ENCODE measurements at regions not wholly inside any gene's neighbourhood (a gene's known extent, or its start where the extent isn't known, plus 50 kb on each side); places are given as distances from the start of the nearest gene placed in this dataset.

DNA sequence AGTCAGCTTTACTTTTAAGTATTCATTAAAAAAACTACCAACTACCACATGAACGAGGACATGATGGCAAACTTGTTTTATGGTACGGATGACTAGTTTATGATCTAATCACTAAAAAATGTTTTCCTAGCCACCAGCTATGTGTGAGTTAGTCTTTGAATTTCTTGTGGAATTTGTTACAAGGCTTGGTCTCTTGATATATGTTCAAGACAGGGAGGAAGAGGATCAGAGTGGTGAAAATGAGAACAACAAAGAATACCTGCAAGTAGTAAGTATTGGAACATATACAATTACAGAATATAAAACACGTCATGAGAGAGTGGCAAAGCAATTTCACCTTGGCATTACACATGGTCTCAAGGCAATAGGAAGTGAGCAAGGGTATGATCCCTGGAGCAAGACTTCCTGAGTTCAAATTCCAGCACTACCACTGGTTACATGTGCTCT, 548.6 kb upstream of the TLE4 start:
- no peak overlapping the region for H2AFZ ChIP-seq (ENCODE audit: low read depth, low read length, severe bottlenecking)
- H3K27me3 ChIP-seq (ENCODE audit: low read length) = no peaks in the 10 kb centered on the region
- H3F3A ChIP-seq (ENCODE audit: insufficient read depth) = no peaks in the 10 kb centered on the region
- no peak overlapping the region for H3K4me2 ChIP-seq (ENCODE audit: low read depth, low read length, poor library complexity, severe bottlenecking)
- H3K9ac ChIP-seq (ENCODE audit: low read length) = no peak overlapping the region
- H3K79me2 ChIP-seq (ENCODE audit: insufficient read depth, low read length) = no peaks in the 10 kb centered on the region
- no peaks in the 10 kb centered on the region for H4K20me1 ChIP-seq (ENCODE audit: low read depth, low read length)
- no peak overlapping the region for H3K27ac ChIP-seq (ENCODE audit: low read depth, low read length)
- no peaks in the 10 kb centered on the region for H3K9me3 ChIP-seq (ENCODE audit: insufficient read depth, low read length)
- no peaks in the 10 kb centered on the region for H3K36me3 ChIP-seq (ENCODE audit: low read length)
- TF ChIP-seq CTCF (IDR thresholded peaks at IDR 0.05; ENCODE audit: insufficient read depth, low read length, poor library complexity, severe bottlenecking) = no peak
- no peak for TF ChIP-seq EZH2phosphoT487 (conservative IDR thresholded peaks at IDR 0.05; ENCODE audit: low read length)
- H3K4me3 ChIP-seq (ENCODE audit: insufficient read depth, low read length, poor library complexity, severe bottlenecking) = no peak overlapping the region
- no peaks in the 10 kb centered on the region for H3K9me2 ChIP-seq (replicated peaks; ENCODE audit: insufficient read depth, low read length)

DNA sequence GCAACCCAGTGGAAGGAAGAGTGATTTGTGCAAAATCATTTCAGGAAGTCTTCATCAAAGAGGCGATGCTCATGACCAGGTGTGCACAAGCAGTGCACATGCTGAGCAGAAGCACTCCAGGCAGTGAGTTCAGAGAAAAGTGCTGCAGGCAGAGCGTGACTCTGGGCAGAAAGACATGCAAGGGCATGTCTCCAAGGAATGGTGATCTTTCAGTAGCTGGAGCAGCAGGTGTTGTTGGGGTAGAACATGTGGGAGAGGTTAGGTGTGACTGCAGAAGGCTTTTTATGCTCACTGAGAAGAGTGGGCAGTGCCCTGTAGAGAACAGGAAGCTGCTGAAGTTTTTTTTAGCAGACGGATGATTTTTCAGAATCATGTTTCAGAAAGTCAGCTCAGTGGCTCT, 545.4 kb upstream of the TLE4 start:
- no peaks in the 10 kb centered on the region for H3K9me2 ChIP-seq (replicated peaks; ENCODE audit: insufficient read depth, low read length)
- no peaks in the 10 kb centered on the region for H3K9me3 ChIP-seq (ENCODE audit: insufficient read depth, low read length)
- no peaks in the 10 kb centered on the region for H3K36me3 ChIP-seq (ENCODE audit: low read length)
- TF ChIP-seq CTCF (IDR thresholded peaks at IDR 0.05; ENCODE audit: insufficient read depth, low read length, poor library complexity, severe bottlenecking) = no peak
- TF ChIP-seq EZH2phosphoT487 (conservative IDR thresholded peaks at IDR 0.05; ENCODE audit: low read length) = no peak
- H3K27me3 ChIP-seq (ENCODE audit: low read length) = no peaks in the 10 kb centered on the region
- no peak overlapping the region for H3K27ac ChIP-seq (ENCODE audit: low read depth, low read length)
- H4K20me1 ChIP-seq (ENCODE audit: low read depth, low read length) = no peaks in the 10 kb centered on the region
- no peaks in the 10 kb centered on the region for H3F3A ChIP-seq (ENCODE audit: insufficient read depth)
- H2AFZ ChIP-seq (ENCODE audit: low read depth, low read length, severe bottlenecking) = no peak overlapping the region
- no peaks in the 10 kb centered on the region for H3K79me2 ChIP-seq (ENCODE audit: insufficient read depth, low read length)
- H3K4me2 ChIP-seq (ENCODE audit: low read depth, low read length, poor library complexity, severe bottlenecking) = no peak overlapping the region
- no peak overlapping the region for H3K9ac ChIP-seq (ENCODE audit: low read length)
- H3K4me3 ChIP-seq (ENCODE audit: insufficient read depth, low read length, poor library complexity, severe bottlenecking) = no peak overlapping the region

GRCh38 chr9:79028101-79028500, 543.7 kb upstream of the TLE4 start:
- no peaks in the 10 kb centered on the region for H3F3A ChIP-seq (ENCODE audit: insufficient read depth)
- no peaks in the 10 kb centered on the region for H4K20me1 ChIP-seq (ENCODE audit: low read depth, low read length)
- no peaks in the 10 kb centered on the region for H3K27me3 ChIP-seq (ENCODE audit: low read length)
- H3K9ac ChIP-seq (ENCODE audit: low read length) = no peak overlapping the region
- H3K4me2 ChIP-seq (ENCODE audit: low read depth, low read length, poor library complexity, severe bottlenecking) = no peak overlapping the region
- H3K9me2 ChIP-seq (replicated peaks; ENCODE audit: insufficient read depth, low read length) = no peaks in the 10 kb centered on the region
- TF ChIP-seq CTCF (IDR thresholded peaks at IDR 0.05; ENCODE audit: insufficient read depth, low read length, poor library complexity, severe bottlenecking) (no peak), EZH2phosphoT487 (conservative IDR thresholded peaks at IDR 0.05; ENCODE audit: low read length) (no peak)
- no peaks in the 10 kb centered on the region for H3K9me3 ChIP-seq (ENCODE audit: insufficient read depth, low read length)
- H2AFZ ChIP-seq (ENCODE audit: low read depth, low read length, severe bottlenecking) = no peak overlapping the region
- no peak overlapping the region for H3K27ac ChIP-seq (ENCODE audit: low read depth, low read length)
- no peaks in the 10 kb centered on the region for H3K36me3 ChIP-seq (ENCODE audit: low read length)
- no peaks in the 10 kb centered on the region for H3K79me2 ChIP-seq (ENCODE audit: insufficient read depth, low read length)
- no peak overlapping the region for H3K4me3 ChIP-seq (ENCODE audit: insufficient read depth, low read length, poor library complexity, severe bottlenecking)
